ENCODE measurements at regions not wholly inside any gene's neighbourhood (a gene's known extent, or its start where the extent isn't known, plus 50 kb on each side); places are given as distances from the start of the nearest gene placed in this dataset.
"Not testable (repeated sequence)": the region's sequence is repeated elsewhere in the genome, so short reads cannot be mapped to it uniquely, and the experiment has no call there.

DNA sequence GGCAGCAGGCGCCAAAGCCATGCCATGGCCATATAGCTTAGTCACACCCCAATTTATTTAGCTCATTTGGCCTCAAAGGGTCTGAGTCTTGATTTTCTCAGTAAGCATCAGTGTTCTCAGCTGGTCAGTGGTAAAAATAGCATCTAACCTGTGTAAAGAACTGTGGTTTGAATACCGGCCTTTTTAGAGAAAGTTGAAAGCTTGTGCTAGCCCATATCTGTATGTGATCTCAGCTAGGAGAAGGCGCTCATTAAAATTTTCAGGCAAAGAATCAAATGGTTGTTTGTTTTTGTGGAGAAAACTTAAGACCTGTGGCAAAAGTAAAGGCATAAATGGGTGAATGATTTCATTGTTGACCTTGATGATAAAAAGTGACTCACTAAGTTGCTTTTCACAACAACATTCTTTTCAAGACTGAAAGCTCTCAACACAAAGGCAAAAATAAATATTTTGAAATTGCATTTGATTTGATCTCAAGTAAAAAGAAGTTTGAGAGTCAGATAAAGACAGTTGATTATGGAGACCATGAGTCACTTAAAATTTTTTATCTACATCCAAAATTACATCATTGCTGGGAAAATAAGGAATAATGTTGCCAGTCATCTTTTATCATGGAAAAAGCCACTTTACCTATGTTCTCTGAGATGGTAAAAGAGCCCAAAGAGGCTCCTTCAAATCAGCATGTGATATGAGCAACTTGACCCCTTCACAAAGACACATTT, 128.5 kb upstream of the RGS6 start:
- H3K36me3 ChIP-seq (ENCODE audit: insufficient read depth) = no peaks in the 10 kb centered on the region
- DNase-seq (ENCODE audit: extremely low spot score) = no peak
- H3K27ac ChIP-seq (ENCODE audit: low read depth) = peak overlapping the region; percentile 23
- H3K4me3 ChIP-seq (ENCODE audit: low read depth, low read length) = no peak overlapping the region
- 71% methylated on average over 3 of the region's 3 CpGs for WGBS
- H3K4me1 ChIP-seq (ENCODE audit: insufficient read depth) = no peaks in the 10 kb centered on the region

DNA sequence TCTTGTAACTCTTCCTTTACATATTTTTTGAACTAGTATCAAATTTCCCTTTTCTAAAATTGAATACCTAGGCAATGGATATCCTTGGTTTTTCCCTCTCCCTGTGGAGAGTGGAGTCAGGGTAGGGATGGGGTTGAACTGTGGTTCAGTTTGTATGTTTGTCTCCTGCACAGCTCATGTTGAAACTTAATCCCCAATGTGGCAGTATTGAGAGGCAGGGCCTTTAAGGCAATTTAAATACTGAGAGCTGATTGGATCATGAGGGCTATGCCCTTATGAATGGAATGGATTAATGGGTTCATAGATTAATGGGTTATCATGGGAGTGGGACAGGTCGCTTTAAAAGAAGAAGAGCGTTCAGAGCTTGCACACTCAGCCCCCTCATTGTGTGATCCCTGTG, 127.2 kb upstream of the RGS6 start:
- H3K4me3 ChIP-seq (ENCODE audit: low read depth, low read length) = no peak overlapping the region
- DNase-seq (ENCODE audit: extremely low spot score) = no peak
- WGBS = 96% methylated on average over 2 of the region's 2 CpGs
- no peaks in the 10 kb centered on the region for H3K4me1 ChIP-seq (ENCODE audit: insufficient read depth)
- H3K36me3 ChIP-seq (ENCODE audit: insufficient read depth) = no peaks in the 10 kb centered on the region
- H3K27ac ChIP-seq (ENCODE audit: low read depth) = no peak overlapping the region

DNA sequence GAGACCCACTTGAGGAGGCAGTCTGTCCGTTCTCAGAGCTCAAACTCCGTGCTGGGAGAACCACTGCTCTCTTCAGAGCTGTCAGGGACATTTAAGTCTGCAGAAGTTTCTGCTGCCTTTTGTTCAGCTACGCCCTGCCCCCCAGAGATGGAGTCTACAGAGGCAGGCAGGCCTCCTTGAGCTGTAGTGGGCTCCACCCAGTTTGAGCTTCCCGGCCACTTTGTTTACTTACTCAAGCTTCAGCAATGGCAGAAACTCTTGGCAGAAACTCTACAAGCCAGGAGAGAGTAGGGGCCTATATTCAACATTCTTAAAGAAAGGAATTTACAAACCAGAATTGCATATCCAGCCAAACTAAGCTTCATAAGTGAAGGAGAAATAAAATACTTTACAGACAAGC, 125.2 kb upstream of the RGS6 start:
- H3K4me1 ChIP-seq (ENCODE audit: insufficient read depth); DNase-seq (ENCODE audit: extremely low spot score); H3K36me3 ChIP-seq (ENCODE audit: insufficient read depth); H3K4me3 ChIP-seq (ENCODE audit: low read depth, low read length); H3K27ac ChIP-seq (ENCODE audit: low read depth): not testable (repeated sequence)
- WGBS = 47% methylated on average over 4 of the region's 4 CpGs

DNA sequence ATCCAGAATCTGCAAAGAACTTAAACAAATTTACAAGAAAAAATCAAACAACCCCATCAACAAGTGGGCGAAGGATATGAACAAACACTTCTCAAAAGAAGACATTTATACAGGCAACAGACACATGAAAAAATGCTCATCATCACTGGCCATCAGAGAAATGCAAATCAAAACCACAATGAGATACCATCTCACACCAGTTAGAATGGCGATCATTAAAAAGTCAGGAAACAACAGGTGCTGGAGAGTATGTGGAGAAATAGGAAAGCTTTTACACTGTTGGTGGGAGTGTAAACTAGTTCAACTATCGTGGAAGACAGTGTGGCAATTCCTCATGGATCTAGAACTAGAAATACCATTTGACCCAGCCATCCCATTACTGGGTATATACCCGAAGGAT, 121.4 kb upstream of the RGS6 start:
- H3K4me3 ChIP-seq (ENCODE audit: low read depth, low read length); H3K36me3 ChIP-seq (ENCODE audit: insufficient read depth); DNase-seq (ENCODE audit: extremely low spot score); H3K27ac ChIP-seq (ENCODE audit: low read depth); H3K4me1 ChIP-seq (ENCODE audit: insufficient read depth): not testable (repeated sequence)
- 89% methylated on average over 4 of the region's 4 CpGs for WGBS

DNA sequence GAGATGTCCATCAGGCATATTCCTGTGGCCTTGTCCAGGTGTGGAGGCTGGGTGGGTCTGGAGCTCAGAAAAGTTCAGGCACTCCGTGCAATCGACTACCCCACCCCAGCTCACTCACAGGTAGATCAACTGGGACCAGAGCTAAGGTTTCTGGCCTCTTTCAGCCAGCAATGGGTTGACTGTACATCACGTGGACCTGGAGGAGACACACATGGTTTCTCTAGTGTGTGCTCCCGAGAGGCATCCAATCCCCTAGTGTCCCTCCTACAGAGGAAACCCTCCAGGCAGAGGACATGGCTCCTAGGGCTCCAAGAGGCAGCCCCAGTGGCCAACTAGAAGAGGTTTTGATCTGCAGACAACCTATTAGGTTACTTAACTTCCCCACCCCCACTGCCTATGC, 119.5 kb upstream of the RGS6 start:
- 92% methylated on average over 4 of the region's 4 CpGs for WGBS
- no peak overlapping the region for H3K27ac ChIP-seq (ENCODE audit: low read depth)
- no peak for DNase-seq (ENCODE audit: extremely low spot score)
- no peaks in the 10 kb centered on the region for H3K36me3 ChIP-seq (ENCODE audit: insufficient read depth)
- H3K4me3 ChIP-seq (ENCODE audit: low read depth, low read length) = no peak overlapping the region
- no peaks in the 10 kb centered on the region for H3K4me1 ChIP-seq (ENCODE audit: insufficient read depth)

DNA sequence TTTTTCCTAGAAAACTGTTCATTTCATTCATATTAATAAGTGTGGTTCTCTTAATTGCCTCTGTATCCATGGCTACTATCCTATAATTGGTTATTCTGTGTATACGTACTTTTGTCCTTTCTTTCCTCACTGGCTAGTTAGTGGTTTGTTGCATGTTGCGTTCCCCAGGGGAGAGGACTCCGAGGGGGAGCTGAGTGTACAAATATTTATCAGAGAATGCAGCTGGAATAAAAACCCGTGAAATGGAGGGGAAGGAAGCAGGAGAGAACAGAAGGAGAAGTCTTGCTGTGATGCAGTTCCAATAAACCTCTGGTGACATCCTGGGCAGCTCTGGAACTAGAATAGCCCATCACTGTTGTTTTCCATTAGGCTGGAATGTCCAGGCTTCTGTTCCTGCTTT, 117.1 kb upstream of the RGS6 start:
- Histone ChIP-seq H3K4me3 (ENCODE audit: low read depth, low read length) (no peak overlapping the region), H3K4me1 (ENCODE audit: insufficient read depth) (no peaks in the 10 kb centered on the region), H3K27ac (ENCODE audit: low read depth) (no peak overlapping the region), H3K36me3 (ENCODE audit: insufficient read depth) (no peaks in the 10 kb centered on the region)
- WGBS = 41% methylated on average over 4 of the region's 4 CpGs
- no peak for DNase-seq (ENCODE audit: extremely low spot score)

DNA sequence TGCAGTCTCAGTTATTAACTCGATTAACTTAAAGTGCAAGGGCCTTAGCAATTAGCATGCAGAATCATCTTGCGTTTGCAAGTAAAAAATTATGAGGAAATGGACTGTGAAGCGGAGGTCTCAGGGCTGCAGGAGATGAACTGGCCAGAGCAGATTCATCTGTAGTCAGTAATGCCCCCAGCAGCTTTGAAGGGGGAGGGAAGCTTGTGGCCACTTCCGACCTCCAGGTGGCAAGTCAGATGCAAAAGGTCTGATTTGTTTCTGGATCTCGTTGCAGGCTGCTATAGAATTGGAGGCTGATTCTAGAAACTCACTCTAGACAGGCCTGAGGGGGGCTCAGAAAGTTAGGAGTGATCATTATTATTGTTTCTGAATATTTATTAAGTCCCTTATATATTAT, 107.4 kb upstream of the RGS6 start:
- Histone ChIP-seq H3K27ac (ENCODE audit: low read depth) (no peak overlapping the region), H3K4me1 (ENCODE audit: insufficient read depth) (no peaks in the 10 kb centered on the region), H3K36me3 (ENCODE audit: insufficient read depth) (no peaks in the 10 kb centered on the region), H3K4me3 (ENCODE audit: low read depth, low read length) (no peak overlapping the region)
- no peak for DNase-seq (ENCODE audit: extremely low spot score)
- WGBS = 70% methylated on average over 5 of the region's 5 CpGs

DNA sequence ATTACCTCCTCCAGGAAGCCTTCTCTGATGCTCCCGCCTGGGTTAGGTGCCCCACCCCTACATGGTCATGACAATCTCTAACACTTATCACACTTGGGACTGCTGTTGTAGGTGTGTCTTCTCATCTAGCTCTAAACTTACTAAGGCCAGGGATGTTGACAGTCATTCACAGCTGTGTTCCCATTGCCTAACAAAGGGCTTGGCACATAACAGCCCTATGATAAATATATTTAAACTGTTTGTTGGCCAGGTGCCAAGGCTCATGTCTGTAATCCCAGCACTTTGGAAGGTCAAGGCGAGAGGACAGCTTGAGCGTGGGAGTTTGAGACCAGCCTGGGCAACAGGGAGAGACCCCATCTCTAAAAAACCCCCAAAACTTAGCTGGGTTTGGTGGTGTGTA, 98.8 kb upstream of the RGS6 start:
- H3K4me3 ChIP-seq (ENCODE audit: low read depth, low read length) = no peak overlapping the region
- 68% methylated on average over 3 of the region's 3 CpGs for WGBS
- DNase-seq (ENCODE audit: extremely low spot score) = no peak
- no peak overlapping the region for H3K27ac ChIP-seq (ENCODE audit: low read depth)
- no peaks in the 10 kb centered on the region for H3K4me1 ChIP-seq (ENCODE audit: insufficient read depth)
- no peaks in the 10 kb centered on the region for H3K36me3 ChIP-seq (ENCODE audit: insufficient read depth)

DNA sequence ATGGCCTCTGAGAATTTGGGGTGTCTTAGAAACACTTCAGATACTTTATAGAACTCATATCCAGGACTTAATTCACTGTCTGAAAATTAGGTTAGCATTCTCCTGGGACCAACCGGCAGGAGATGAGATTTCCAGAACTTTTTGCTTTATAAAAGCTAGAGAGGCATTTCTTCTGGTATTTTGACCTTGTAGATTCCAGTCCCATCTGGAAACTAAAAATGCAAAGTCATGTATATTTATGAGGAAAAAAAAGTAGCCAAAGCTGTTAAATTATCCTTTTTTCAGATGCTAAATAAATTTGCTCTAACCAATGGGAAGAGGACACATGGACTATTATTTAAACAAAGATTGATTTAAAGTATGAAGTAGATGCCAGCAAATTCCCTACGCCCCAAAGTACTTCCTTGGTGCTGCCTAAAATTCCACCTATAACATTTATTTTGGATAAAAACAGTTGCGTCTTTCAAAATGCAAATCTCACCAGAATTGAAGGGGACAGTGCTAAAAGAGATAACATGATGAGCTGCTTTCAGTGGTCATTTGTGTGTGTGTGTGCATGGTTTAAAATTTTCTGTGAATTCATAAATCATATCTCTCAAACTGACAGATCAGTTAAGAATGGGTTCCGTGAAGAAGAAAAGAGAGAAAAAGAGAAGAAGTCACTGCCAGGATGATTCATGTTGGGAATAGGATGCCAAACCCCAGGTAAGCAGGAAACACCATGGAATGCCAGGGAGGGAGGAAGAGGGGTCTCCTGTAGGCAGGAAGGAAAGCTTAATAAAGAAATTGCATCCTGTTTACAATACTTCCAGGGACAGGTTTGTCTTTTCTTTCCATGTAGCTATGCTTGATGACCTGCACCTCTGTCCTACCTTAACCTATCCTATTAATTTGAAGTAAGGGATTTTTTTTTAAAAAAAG, 97.7 kb upstream of the RGS6 start:
- no peak overlapping the region for H3K27ac ChIP-seq (ENCODE audit: low read depth)
- no peak for DNase-seq (ENCODE audit: extremely low spot score)
- WGBS = 62% methylated on average over 4 of the region's 4 CpGs
- no peaks in the 10 kb centered on the region for H3K36me3 ChIP-seq (ENCODE audit: insufficient read depth)
- H3K4me1 ChIP-seq (ENCODE audit: insufficient read depth) = no peaks in the 10 kb centered on the region
- no peak overlapping the region for H3K4me3 ChIP-seq (ENCODE audit: low read depth, low read length)

DNA sequence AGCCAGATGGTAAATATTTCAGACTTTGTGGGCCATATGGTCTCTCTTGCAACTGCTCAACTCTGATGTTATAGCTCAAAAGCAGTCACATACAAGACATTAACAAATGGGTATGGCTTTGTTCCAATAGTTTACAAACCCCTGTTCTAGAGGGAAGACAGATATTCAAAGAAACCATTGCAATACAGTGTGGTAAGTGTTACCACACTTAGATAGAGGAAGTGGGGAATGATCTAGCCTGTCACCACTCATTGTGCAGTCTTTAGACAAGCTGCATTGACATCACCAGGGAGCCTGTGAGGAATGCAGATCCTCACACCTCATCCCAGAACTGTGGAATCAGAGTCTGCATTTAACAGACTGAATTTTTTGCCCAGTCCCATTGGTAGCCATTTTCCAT, 80.0 kb upstream of the RGS6 start:
- no peak for DNase-seq (ENCODE audit: extremely low spot score)
- H3K27ac ChIP-seq (ENCODE audit: low read depth) = no peak overlapping the region
- H3K4me1 ChIP-seq (ENCODE audit: insufficient read depth) = no peaks in the 10 kb centered on the region
- H3K4me3 ChIP-seq (ENCODE audit: low read depth, low read length) = no peak overlapping the region
- H3K36me3 ChIP-seq (ENCODE audit: insufficient read depth) = no peaks in the 10 kb centered on the region

DNA sequence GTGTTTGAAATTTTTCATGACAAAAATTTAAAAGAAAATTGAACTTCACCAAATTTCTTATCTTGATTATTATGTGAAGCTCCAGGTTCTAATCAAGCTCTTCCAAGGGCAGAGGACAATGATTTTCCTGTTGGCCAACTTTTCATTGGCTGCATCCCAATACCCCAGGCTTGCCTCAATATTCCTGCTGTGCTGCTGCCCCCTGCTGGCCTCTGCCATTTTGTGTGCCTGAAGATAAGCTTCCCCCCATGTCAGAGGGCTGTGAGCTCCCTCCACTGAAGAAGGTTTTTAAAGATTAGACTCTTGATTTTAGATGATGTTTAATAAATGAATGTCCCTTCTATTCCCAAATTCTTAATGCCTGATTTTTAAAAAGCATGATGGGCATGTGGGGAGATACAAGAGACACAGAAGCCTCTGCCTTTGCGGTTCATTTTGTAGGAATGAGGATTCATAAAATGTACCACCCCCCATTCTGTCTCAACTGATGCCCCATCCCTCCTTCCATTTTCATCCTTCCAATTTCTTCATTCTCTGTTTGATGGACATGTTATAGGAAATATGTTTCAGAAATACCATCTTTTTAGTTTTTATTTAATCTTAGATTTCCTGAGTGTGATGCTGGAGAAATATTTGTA, 76.7 kb upstream of the RGS6 start:
- DNase-seq (ENCODE audit: extremely low spot score) = no peak
- no peak overlapping the region for H3K27ac ChIP-seq (ENCODE audit: low read depth)
- 96% methylated on average over 1 of the region's 1 CpG for WGBS
- no peaks in the 10 kb centered on the region for H3K4me1 ChIP-seq (ENCODE audit: insufficient read depth)
- no peaks in the 10 kb centered on the region for H3K36me3 ChIP-seq (ENCODE audit: insufficient read depth)
- H3K4me3 ChIP-seq (ENCODE audit: low read depth, low read length) = no peak overlapping the region

DNA sequence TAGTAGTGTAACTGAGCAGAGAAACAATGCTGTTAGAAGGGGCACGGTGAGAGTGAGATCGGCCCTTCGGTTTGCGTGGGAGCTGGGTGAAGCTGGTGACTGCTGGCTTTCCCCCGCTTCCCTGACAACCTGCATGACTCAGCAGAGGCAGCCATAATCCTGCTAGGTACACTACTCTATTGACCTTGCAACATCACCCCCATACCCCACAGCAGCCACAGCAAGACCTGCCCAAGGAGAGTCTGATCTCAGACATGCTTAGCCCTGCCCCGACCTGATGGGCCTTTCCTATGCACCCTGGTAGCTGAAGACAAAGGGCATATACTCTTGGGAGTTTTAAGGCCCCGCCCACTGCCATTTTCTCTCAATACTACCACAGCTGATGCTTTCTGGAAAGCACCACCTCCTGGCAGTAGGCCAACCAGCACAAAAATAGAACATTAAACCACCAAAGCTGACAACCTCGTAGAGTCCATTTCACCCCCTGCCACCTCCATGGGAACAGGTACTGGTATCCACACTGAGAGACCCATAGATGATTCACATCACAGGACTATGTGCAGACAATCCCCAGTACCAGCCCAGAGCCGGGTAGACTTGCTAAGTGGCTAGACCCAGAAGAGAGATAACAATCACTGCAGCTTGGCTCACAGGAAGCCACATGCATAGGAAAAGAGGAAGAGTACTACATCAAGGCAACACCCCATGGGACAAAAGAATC, 75.9 kb upstream of the RGS6 start:
- no peak for DNase-seq (ENCODE audit: extremely low spot score)
- no peak overlapping the region for H3K4me3 ChIP-seq (ENCODE audit: low read depth, low read length)
- no peaks in the 10 kb centered on the region for H3K4me1 ChIP-seq (ENCODE audit: insufficient read depth)
- no peaks in the 10 kb centered on the region for H3K36me3 ChIP-seq (ENCODE audit: insufficient read depth)
- no peak overlapping the region for H3K27ac ChIP-seq (ENCODE audit: low read depth)
- 80% methylated on average over 9 of the region's 9 CpGs for WGBS

DNA sequence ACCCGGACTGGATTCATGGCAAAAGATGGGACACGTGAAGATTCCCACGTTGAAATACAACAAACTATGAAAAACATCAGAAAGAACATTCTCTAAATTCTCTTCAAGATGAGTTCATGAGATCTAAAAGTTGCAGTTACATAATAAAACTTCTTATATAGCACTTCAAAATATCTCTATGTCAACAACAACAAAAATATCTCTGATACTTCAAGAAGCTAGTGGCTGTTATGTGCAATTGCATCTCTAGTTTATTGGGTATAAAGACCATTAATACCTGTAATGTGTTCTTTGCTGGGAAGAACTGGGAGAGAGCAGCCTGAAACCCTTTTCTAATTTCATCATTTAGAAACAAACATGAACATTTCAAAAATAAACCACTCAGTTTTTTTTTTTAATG, 69.2 kb upstream of the RGS6 start:
- 82% methylated on average over 3 of the region's 3 CpGs for WGBS
- no peaks in the 10 kb centered on the region for H3K4me1 ChIP-seq (ENCODE audit: insufficient read depth)
- H3K27ac ChIP-seq (ENCODE audit: low read depth) = no peak overlapping the region
- no peak for DNase-seq (ENCODE audit: extremely low spot score)
- no peak overlapping the region for H3K4me3 ChIP-seq (ENCODE audit: low read depth, low read length)
- no peaks in the 10 kb centered on the region for H3K36me3 ChIP-seq (ENCODE audit: insufficient read depth)
